Thoracic aorta (tissue), 2 donors: ENCODE measurements at regions not wholly inside any gene's neighbourhood (a gene's known extent, or its start where the extent isn't known, plus 50 kb on each side); places are given as distances from the start of the nearest gene placed in this dataset.

Experiments
- ATAC-seq: fragments of 150-250 bp; one replicate; pipeline ENCODE4 v1.8.0; 2017; ENCODE audit warnings: low read depth; ENCODE audit not compliant: insufficient number of reproducible peaks, low FRiP score
- DNase-seq: peaks from one replicate; pipeline ENCODE4 v3.0.0-alpha.2; 2020; ENCODE audit warnings: low spot score
- H3K27ac ChIP-seq, 2 donors: fragments of 200-600 bp; sonication (generic); 1 replicate in 1 of 2; 2 replicates in 1 of 2; pipeline ENCODE4 v1.5.1; 2016; ENCODE audit warnings: mild to moderate bottlenecking in 2 of 2, moderate library complexity in 2 of 2
- H3K27me3 ChIP-seq: fragments of 200-600 bp; sonication (generic); replicated peaks from 2 replicates; pipeline ENCODE4 v1.6.0; 2016; ENCODE audit warnings: mild to moderate bottlenecking; ENCODE audit not compliant: insufficient read depth
- H3K36me3 ChIP-seq: fragments of 200-600 bp; sonication (generic); one replicate; pipeline ENCODE4 v1.5.1; 2016
- H3K4me1 ChIP-seq, 2 donors: fragments of 200-600 bp; sonication (generic); 1 replicate in 1 of 2; 2 replicates in 1 of 2; pipeline versions ENCODE4 v1.5.1 to v1.6.0; 2016; ENCODE audit warnings: low read depth in 2 of 2, mild to moderate bottlenecking in 1 of 2; ENCODE audit not compliant: control insufficient read depth in 1 of 2
- H3K4me3 ChIP-seq: fragments of 200-600 bp; sonication (generic); 2 replicates; pipeline ENCODE4 v1.5.1; 2016; ENCODE audit warnings: mild to moderate bottlenecking
- H3K9me3 ChIP-seq: fragments of 200-600 bp; sonication (generic); 2 replicates; pipeline ENCODE4 v1.5.1; 2016
- TF ChIP-seq, protein P1 (sequence below): fragments of 200-600 bp; sonication (generic); IDR thresholded peaks from one replicate; pipeline ENCODE4 v1.5.1; 2019; ENCODE audit warnings: antibody characterized with exemption

DNA sequence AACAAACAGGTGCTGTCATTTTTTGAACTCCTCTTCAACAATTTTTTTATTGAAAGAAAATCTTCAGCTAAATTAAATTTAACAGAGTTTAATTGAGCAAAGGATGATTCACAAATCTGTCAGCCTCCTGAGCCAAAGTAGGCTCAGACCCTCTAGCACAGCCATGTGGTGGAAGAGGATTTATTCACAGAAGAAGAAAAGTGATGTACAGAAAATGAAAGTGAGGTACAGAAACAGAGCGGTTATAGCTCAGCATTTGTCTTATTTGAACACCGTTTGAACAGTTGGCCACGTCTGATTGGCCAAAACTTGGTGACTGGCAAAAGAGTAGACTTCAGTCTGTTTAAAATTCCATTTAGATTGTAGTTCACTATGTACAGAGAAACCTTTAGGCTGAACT is 217.3 kb downstream of the SPANXN1 start:
- Histone ChIP-seq H3K4me1 (no peaks in the 10 kb centered on the region), H3K27me3 (no peaks in the 10 kb centered on the region), H3K9me3 (no peaks in the 10 kb centered on the region), H3K27ac (no peak overlapping the region), H3K36me3 (no peaks in the 10 kb centered on the region), H3K4me3 (no peak overlapping the region)
- DNase-seq (no peak), ATAC-seq (no peak)
- TF ChIP-seq, protein P1, sequence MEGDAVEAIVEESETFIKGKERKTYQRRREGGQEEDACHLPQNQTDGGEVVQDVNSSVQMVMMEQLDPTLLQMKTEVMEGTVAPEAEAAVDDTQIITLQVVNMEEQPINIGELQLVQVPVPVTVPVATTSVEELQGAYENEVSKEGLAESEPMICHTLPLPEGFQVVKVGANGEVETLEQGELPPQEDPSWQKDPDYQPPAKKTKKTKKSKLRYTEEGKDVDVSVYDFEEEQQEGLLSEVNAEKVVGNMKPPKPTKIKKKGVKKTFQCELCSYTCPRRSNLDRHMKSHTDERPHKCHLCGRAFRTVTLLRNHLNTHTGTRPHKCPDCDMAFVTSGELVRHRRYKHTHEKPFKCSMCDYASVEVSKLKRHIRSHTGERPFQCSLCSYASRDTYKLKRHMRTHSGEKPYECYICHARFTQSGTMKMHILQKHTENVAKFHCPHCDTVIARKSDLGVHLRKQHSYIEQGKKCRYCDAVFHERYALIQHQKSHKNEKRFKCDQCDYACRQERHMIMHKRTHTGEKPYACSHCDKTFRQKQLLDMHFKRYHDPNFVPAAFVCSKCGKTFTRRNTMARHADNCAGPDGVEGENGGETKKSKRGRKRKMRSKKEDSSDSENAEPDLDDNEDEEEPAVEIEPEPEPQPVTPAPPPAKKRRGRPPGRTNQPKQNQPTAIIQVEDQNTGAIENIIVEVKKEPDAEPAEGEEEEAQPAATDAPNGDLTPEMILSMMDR = no peak

DNA sequence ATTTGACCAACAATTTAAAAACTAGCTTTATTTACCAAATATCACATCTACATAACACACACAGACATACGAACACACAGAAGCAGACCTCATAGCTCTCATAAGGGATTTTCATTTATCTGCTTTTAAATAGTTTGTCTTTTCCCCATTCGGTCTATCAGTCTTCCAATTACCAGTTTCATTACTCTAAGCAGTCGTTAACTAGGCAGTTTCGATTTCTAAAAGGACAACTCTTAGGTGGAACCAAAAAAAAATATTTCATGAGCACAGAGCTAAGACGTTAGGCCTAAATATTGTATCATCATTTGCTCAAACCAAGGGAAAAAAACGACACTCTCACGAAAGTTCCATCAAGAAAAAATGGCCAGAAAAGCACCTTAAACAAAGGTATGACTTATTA is 228.4 kb downstream of the SPANXN1 start:
- Histone ChIP-seq H3K36me3 (no peaks in the 10 kb centered on the region), H3K4me1 (no peaks in the 10 kb centered on the region), H3K27me3 (no peaks in the 10 kb centered on the region), H3K9me3 (no peaks in the 10 kb centered on the region), H3K27ac (no peak overlapping the region), H3K4me3 (no peak overlapping the region)
- TF ChIP-seq, protein P1 = no peak
- ATAC-seq = no peak
- no peak for DNase-seq

DNA sequence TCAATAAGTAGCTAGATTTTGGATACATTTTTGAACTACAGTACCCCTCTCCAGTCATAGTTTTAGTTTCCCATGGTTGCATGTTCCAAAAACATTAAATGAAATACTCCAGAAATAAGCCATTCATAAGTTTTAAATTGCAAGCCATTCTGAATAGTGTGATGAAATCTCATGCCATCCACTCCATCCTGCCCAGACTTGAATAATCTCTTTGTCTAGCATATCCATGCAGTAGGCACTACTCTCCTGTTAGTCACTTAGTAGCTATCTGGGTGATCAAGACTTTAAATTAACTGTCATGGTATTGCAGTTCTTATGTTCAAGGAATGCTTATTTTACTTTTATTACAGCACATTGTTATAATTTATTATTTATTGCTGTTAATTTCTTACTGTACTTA is 237.4 kb downstream of the SPANXN1 start:
- Histone ChIP-seq H3K9me3 (no peaks in the 10 kb centered on the region), H3K4me1 (no peaks in the 10 kb centered on the region), H3K36me3 (no peaks in the 10 kb centered on the region), H3K27ac (no peak overlapping the region), H3K4me3 (no peak overlapping the region), H3K27me3 (no peaks in the 10 kb centered on the region)
- no peak for DNase-seq
- no peak for ATAC-seq
- TF ChIP-seq, protein P1 = no peak

DNA sequence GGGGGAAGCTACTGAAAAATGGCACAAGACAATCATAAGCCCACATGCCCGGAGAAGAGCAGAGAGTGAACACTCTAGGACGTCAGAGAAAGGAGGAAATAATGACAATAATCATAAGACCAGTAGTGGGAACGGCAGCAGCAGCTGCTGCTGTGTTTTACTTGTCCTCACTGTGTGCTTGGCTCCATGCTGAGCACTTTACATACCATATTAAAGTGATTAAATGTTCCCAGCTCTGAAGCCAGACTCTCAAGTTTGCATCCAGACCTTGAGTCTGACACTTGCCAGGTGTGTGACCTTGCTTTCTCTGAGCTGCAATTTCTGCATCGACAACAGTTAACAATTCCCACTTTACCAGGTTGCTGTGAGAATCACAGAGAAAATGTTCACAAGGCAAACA is 255.4 kb downstream of the SPANXN1 start:
- DNase-seq (no peak), ATAC-seq (no peak)
- H3K4me1 ChIP-seq = no peaks in the 10 kb centered on the region
- TF ChIP-seq, protein P1 = no peak
- no peaks in the 10 kb centered on the region for H3K27me3 ChIP-seq
- no peak overlapping the region for H3K27ac ChIP-seq
- H3K9me3 ChIP-seq = no peaks in the 10 kb centered on the region
- H3K36me3 ChIP-seq = no peaks in the 10 kb centered on the region
- no peak overlapping the region for H3K4me3 ChIP-seq

DNA sequence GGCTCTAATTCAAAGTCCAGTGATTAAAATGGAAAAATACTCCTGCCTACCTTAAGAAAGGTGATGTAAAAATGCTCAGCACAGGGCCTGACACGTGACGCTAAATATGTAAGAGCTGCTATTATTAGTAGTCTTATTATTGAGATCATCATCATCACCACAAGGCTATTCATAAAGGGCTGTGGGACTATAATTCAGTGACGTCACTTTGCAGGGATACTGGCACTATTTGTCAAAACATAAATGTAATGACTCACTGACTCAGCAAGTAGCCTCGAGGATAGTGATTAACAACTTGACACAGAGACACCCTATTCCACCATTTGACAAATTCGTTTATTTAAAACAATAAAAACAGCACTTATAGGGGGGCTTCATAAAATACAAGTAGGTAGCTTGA is 258.9 kb downstream of the SPANXN1 start:
- Histone ChIP-seq H3K36me3 (no peaks in the 10 kb centered on the region), H3K4me3 (no peak overlapping the region), H3K27ac (no peak overlapping the region), H3K9me3 (no peaks in the 10 kb centered on the region), H3K4me1 (no peaks in the 10 kb centered on the region), H3K27me3 (no peaks in the 10 kb centered on the region)
- DNase-seq (no peak), ATAC-seq (no peak)
- TF ChIP-seq, protein P1 = no peak
